ENCODE measurements at regions not wholly inside any gene's neighbourhood (a gene's known extent, or its start where the extent isn't known, plus 50 kb on each side); places are given as distances from the start of the nearest gene placed in this dataset.

DNA sequence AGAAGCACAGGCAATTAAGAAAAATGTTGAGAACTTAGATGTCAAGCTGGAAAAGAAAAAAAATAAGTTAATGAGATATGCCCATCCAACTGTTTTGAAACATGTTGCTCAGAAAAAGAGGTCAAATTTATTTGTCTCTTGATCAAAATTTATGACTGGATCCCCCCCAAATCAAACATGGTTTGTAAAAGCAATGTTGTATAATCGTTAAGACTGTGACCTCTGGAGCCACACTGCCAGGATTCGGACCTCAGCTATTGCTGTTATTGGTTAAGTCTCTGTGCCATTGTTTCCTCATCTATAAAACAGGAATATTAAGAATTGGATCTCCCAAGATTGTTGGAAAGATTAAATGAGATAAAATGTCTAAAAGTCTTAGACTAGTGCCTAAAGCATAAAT lies 51.9 kb upstream of the LRRK2 start:
- TF ChIP-seq POLR2AphosphoS5 (IDR thresholded peaks at IDR 0.05; ENCODE audit: low read depth): no peak
- TF ChIP-seq, protein P1, sequence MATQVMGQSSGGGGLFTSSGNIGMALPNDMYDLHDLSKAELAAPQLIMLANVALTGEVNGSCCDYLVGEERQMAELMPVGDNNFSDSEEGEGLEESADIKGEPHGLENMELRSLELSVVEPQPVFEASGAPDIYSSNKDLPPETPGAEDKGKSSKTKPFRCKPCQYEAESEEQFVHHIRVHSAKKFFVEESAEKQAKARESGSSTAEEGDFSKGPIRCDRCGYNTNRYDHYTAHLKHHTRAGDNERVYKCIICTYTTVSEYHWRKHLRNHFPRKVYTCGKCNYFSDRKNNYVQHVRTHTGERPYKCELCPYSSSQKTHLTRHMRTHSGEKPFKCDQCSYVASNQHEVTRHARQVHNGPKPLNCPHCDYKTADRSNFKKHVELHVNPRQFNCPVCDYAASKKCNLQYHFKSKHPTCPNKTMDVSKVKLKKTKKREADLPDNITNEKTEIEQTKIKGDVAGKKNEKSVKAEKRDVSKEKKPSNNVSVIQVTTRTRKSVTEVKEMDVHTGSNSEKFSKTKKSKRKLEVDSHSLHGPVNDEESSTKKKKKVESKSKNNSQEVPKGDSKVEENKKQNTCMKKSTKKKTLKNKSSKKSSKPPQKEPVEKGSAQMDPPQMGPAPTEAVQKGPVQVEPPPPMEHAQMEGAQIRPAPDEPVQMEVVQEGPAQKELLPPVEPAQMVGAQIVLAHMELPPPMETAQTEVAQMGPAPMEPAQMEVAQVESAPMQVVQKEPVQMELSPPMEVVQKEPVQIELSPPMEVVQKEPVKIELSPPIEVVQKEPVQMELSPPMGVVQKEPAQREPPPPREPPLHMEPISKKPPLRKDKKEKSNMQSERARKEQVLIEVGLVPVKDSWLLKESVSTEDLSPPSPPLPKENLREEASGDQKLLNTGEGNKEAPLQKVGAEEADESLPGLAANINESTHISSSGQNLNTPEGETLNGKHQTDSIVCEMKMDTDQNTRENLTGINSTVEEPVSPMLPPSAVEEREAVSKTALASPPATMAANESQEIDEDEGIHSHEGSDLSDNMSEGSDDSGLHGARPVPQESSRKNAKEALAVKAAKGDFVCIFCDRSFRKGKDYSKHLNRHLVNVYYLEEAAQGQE (IDR thresholded peaks at IDR 0.05; ENCODE audit: insufficient replicate concordance, low read depth): no peak
- TF ChIP-seq SPI1 (IDR thresholded peaks at IDR 0.05; ENCODE audit: borderline replicate concordance, low read depth): no peak
- TF ChIP-seq, protein P2, sequence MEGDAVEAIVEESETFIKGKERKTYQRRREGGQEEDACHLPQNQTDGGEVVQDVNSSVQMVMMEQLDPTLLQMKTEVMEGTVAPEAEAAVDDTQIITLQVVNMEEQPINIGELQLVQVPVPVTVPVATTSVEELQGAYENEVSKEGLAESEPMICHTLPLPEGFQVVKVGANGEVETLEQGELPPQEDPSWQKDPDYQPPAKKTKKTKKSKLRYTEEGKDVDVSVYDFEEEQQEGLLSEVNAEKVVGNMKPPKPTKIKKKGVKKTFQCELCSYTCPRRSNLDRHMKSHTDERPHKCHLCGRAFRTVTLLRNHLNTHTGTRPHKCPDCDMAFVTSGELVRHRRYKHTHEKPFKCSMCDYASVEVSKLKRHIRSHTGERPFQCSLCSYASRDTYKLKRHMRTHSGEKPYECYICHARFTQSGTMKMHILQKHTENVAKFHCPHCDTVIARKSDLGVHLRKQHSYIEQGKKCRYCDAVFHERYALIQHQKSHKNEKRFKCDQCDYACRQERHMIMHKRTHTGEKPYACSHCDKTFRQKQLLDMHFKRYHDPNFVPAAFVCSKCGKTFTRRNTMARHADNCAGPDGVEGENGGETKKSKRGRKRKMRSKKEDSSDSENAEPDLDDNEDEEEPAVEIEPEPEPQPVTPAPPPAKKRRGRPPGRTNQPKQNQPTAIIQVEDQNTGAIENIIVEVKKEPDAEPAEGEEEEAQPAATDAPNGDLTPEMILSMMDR (IDR thresholded peaks at IDR 0.05; ENCODE audit: insufficient read depth, low read length): no peak
- no peak for TF ChIP-seq GABPA (IDR thresholded peaks at IDR 0.05; ENCODE audit: low read depth)
- no peak overlapping the region for H3K4me3 ChIP-seq (replicated peaks; ENCODE audit: insufficient read depth, low read length)
- H3K27ac ChIP-seq (replicated peaks): no peak overlapping the region
- no peak for DNase-seq (ENCODE audit: low read depth in 1 of 2, low spot score in 1 of 2)
- H3K27me3 ChIP-seq (ENCODE audit: insufficient read depth, poor library complexity, severe bottlenecking): no peaks in the 10 kb centered on the region

DNA sequence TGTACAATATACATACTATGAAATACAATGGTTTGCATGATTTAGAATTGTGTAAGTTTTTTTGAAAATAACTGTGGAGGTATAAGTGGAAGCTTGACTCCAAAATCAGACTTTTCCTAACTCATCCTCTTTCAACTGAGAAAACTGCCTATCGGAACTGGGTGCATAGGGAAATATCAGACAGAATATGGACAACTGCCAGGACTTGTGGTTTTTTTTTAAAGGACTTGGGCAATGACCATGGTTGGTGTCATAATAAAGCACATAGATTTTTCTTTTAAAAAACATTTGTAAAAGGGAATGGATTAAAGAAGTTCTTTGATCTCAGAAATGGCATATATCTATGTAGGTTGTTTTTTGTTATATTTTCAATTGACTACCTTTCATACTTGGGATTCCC lies 53.3 kb upstream of the LRRK2 start:
- H3K4me3 ChIP-seq (replicated peaks; ENCODE audit: insufficient read depth, low read length): no peak overlapping the region
- no peaks in the 10 kb centered on the region for H3K27me3 ChIP-seq (ENCODE audit: insufficient read depth, poor library complexity, severe bottlenecking)
- TF ChIP-seq, protein P1 (IDR thresholded peaks at IDR 0.05; ENCODE audit: insufficient replicate concordance, low read depth): no peak
- no peak overlapping the region for H3K27ac ChIP-seq (replicated peaks)
- no peak for DNase-seq (ENCODE audit: low read depth in 1 of 2, low spot score in 1 of 2)

DNA sequence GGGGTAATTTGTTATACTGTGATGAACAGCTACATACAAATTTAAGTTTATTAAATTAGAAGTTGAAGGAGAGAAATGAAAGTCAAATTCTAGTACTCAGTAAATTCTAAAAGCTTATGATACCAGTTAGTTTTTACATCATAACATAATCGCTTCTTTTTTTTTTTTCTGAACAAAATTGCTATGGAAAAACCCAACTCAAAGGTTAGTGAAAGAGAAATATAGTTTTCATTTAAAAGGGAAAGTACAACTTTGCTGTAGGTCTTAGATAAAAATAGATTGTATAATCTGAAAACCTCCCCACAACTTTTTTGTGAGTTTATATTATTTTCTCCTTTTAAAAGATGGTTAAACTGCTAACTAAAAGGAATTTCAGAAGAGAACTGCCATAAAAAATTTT lies 53.7 kb upstream of the LRRK2 start:
- no peak for DNase-seq (ENCODE audit: low read depth in 1 of 2, low spot score in 1 of 2)
- TF ChIP-seq, protein P2 (IDR thresholded peaks at IDR 0.05; ENCODE audit: insufficient read depth, low read length): no peak
- TF ChIP-seq SPI1 (IDR thresholded peaks at IDR 0.05; ENCODE audit: borderline replicate concordance, low read depth): no peak
- TF ChIP-seq GABPA (IDR thresholded peaks at IDR 0.05; ENCODE audit: low read depth): no peak
- TF ChIP-seq, protein P1 (IDR thresholded peaks at IDR 0.05; ENCODE audit: insufficient replicate concordance, low read depth): no peak
- TF ChIP-seq POLR2AphosphoS5 (IDR thresholded peaks at IDR 0.05; ENCODE audit: low read depth): no peak
- no peaks in the 10 kb centered on the region for H3K27me3 ChIP-seq (ENCODE audit: insufficient read depth, poor library complexity, severe bottlenecking)
- H3K27ac ChIP-seq (replicated peaks): no peak overlapping the region
- H3K4me3 ChIP-seq (replicated peaks; ENCODE audit: insufficient read depth, low read length): no peak overlapping the region

DNA sequence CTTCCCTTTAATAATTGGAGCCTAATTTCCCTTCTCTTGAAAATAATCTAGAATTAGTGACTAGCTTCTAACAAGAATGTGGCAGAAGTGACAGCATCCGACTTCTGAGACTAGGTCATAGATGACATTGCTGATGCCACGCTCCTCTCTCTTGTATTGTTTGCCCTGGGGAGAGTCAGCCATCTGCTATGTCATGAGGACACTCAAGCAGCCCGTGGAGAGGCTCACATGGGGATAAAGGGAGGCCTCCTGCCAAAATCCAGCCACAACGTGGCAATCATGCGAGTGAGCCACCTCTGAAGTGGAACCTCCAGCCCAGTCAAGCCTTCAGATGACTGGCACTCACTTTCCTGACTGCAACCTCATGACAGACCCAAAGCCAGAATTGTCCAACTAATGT lies 54.2 kb upstream of the LRRK2 start:
- H3K4me3 ChIP-seq (replicated peaks; ENCODE audit: insufficient read depth, low read length): no peak overlapping the region
- TF ChIP-seq, protein P2 (IDR thresholded peaks at IDR 0.05; ENCODE audit: insufficient read depth, low read length): no peak
- TF ChIP-seq POLR2AphosphoS5 (IDR thresholded peaks at IDR 0.05; ENCODE audit: low read depth) (no peak), GABPA (IDR thresholded peaks at IDR 0.05; ENCODE audit: low read depth) (no peak), SPI1 (IDR thresholded peaks at IDR 0.05; ENCODE audit: borderline replicate concordance, low read depth) (no peak)
- TF ChIP-seq, protein P1 (IDR thresholded peaks at IDR 0.05; ENCODE audit: insufficient replicate concordance, low read depth): no peak
- no peaks in the 10 kb centered on the region for H3K27me3 ChIP-seq (ENCODE audit: insufficient read depth, poor library complexity, severe bottlenecking)
- no peak overlapping the region for H3K27ac ChIP-seq (replicated peaks)
- DNase-seq (ENCODE audit: low read depth in 1 of 2, low spot score in 1 of 2): no peak
